Stimulated activated naive CD8-positive, alpha-beta T cell treated with anti-CD3 and anti-CD28 coated beads, Interleukin-15, amount 100 ng/mL, for 72 hours (primary cell): ENCODE measurements at regions not wholly inside any gene's neighbourhood (a gene's known extent, or its start where the extent isn't known, plus 50 kb on each side); places are given as distances from the start of the nearest gene placed in this dataset.

ENCODE experiments used
- ATAC-seq: fragments of 150-1000 bp; cut with Tn5 transposase; 2 replicates; pipeline ENCODE4 v1.10.0; 2021; ENCODE audit warnings: mild to moderate bottlenecking, moderate library complexity
- DNase-seq, 2 donors: peaks; one replicate each; pipeline ENCODE4 v3.0.0; 2021 to 2022
- H3K27ac Mint-ChIP-seq, 2 donors: one replicate each; pipeline ENCODE4 v1.8.0; 2022; ENCODE audit warnings: mild to moderate bottlenecking in 2 of 2, mixed read lengths in 2 of 2, moderate library complexity in 2 of 2
- H3K27me3 Mint-ChIP-seq: one replicate; pipeline ENCODE4 v1.8.0; 2022; ENCODE audit warnings: mixed read lengths
- H3K4me1 Mint-ChIP-seq: one replicate; pipeline ENCODE4 v1.8.0; 2022; ENCODE audit warnings: mild to moderate bottlenecking, mixed read lengths
- H3K4me3 Mint-ChIP-seq, 2 donors: one replicate each; pipeline ENCODE4 v1.8.0; 2022; ENCODE audit warnings: mild to moderate bottlenecking in 2 of 2, mixed read lengths in 2 of 2, moderate library complexity in 1 of 2
- H3K9me3 Mint-ChIP-seq, 2 donors: one replicate each; pipeline ENCODE4 v1.8.0; 2022; ENCODE audit warnings: mixed read lengths in 2 of 2

DNA sequence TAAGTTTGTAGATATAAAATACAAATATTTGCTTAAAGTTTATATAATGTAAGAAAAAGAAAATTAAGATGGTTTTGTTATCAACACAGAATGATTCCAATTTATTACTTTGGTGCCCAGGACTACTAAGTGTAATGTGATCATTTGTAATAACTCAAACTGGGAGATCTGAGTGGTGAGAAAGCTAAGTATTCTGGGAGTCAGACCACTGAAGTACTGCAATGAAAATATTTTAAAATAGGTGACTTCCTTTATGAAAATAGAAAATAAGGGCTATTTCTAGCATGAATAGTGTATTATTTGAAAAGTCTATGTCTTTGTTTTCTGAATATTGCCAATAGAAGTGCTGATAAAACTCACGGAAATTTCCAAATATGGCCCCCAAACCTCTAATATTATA lies 305.6 kb upstream of the MAN1A1 start:
- DNase-seq (no peak), ATAC-seq (no peak)
- H3K4me3 Mint-ChIP-seq, result no peak overlapping the region
- no peaks in the 10 kb centered on the region for H3K9me3 Mint-ChIP-seq
- no peaks in the 10 kb centered on the region for H3K27me3 Mint-ChIP-seq
- H3K4me1 Mint-ChIP-seq, result no peaks in the 10 kb centered on the region
- H3K27ac Mint-ChIP-seq, result no peak overlapping the region

DNA sequence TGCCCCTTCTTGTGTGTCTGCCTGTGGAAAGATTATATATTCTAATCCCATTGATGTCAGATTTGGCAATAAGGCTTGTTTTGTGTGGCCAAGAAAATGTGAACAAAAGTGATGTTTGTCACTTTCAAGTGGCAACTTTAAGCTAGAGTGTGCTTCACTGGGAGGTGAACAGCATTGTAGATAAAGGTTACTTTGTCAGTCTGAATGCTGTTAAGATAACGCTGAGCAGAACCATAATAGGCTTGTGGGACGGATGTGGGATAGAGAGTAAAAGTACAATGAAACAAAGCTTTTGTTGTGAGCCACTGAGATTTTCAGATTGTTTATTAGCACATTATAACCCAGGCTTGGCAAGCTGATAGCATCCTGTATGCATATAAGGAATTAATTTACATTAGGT lies 303.8 kb upstream of the MAN1A1 start:
- ATAC-seq, result no peak
- H3K9me3 Mint-ChIP-seq, result no peaks in the 10 kb centered on the region
- H3K4me1 Mint-ChIP-seq, result no peaks in the 10 kb centered on the region
- no peak overlapping the region for H3K4me3 Mint-ChIP-seq
- DNase-seq, result no peak
- H3K27ac Mint-ChIP-seq, result no peak overlapping the region
- no peaks in the 10 kb centered on the region for H3K27me3 Mint-ChIP-seq

DNA sequence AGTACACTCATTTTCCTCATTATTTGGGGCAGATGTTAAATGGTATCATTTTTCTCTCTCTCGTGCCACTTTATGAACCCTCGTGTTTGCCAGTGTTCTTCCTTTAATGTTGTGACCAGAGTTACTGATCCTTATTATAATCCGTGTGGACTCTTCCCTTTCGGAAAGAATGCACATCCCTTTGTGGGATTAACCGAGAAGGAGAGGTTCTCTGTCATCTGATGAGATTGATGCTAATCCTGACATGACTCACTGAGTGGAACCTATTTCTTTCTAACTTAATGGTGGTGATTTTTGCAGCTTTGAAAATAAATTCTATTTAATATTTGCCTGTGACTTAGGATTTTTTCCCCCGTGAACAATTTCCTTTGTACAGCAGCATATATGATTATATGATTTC lies 300.0 kb upstream of the MAN1A1 start:
- DNase-seq (no peak), ATAC-seq (no peak)
- no peaks in the 10 kb centered on the region for H3K4me1 Mint-ChIP-seq
- no peak overlapping the region for H3K4me3 Mint-ChIP-seq
- no peaks in the 10 kb centered on the region for H3K9me3 Mint-ChIP-seq
- no peak overlapping the region for H3K27ac Mint-ChIP-seq
- no peaks in the 10 kb centered on the region for H3K27me3 Mint-ChIP-seq

DNA sequence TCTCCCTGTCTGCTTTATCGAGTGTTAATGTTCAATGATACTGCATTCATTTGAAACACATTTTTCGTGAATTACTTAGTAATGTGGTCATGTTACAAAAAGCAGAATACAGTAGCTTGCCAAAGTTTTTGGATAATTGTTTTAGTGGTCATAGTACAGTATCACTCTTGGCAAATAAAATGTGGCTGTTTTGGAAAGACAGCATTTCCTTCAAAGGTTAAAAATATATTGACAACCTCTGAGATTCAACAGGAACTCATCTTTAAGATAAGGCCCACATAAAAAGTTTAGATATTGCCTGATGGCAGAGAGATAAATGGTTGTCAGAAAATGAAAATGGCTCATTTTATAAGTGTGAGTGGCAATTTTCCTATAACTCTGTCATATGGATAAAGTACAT lies 297.7 kb upstream of the MAN1A1 start:
- Mint-ChIP-seq H3K27ac (no peak overlapping the region), H3K4me3 (no peak overlapping the region), H3K27me3 (no peaks in the 10 kb centered on the region), H3K9me3 (no peaks in the 10 kb centered on the region), H3K4me1 (no peaks in the 10 kb centered on the region)
- DNase-seq (no peak), ATAC-seq (no peak)

DNA sequence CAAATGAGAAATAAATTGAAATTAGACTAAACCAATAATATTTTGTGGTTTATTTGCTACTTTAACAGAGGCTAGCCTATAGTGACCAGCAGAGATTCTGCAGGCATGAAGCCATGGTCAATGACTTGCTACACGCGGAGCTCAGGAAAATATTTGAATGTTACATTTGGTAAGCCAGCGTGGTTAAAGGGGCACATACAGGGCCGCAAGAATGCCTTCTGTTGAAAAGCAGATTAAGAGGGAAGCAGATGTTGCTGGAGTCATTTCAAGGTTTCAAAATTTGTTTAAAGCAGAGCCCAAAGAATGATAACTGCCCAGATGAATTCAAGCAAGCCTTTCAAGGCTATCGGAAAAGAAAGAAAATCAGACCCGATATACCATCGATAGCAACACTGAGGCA lies 294.3 kb upstream of the MAN1A1 start:
- ATAC-seq, result no peak
- Mint-ChIP-seq H3K9me3 (no peaks in the 10 kb centered on the region), H3K4me1 (no peaks in the 10 kb centered on the region), H3K4me3 (no peak overlapping the region), H3K27ac (no peak overlapping the region), H3K27me3 (no peaks in the 10 kb centered on the region)
- no peak for DNase-seq

DNA sequence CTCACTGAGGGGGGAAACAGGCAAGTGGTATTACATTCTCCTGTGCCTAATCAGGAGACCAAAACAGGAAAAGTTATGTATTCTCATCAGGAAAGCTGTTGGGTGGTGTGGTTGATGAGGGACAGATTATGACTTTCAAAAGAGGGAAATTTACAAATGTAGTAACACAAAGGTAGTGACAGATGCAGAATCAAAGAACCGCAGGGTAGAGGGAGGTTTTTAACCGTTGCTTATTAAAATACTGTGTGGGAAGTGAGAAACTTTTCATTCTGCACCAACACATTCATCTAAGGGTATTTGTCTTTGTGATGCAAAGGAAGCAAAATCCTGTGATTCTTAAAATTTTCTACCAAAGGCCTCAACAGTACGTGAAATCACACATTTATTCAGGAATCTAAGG lies 288.2 kb upstream of the MAN1A1 start:
- Mint-ChIP-seq H3K4me1 (peaks cover 10% of the 10 kb centered on the region), H3K9me3 (no peaks in the 10 kb centered on the region), H3K4me3 (no peak overlapping the region), H3K27me3 (no peaks in the 10 kb centered on the region), H3K27ac (peak overlapping the region in 1 of 2 donors; percentile 63)
- ATAC-seq, result no peak
- no peak for DNase-seq

DNA sequence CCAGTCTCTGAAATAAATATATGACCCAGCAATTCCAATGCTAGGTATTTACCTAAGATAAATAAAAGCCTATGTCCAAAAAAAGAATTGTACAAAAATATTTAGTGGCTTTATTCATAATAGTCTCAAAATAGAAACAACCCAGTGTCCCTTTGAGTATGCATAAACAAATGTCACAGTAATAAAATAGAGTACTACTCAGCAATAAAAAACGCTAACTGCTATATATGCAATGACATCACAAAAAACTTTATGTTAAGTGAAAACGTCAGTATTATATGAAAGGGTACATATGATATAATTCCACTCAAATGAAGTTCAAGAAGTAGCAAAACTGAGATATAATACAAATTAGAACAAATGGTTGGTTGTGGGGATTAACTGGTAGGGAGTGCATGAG lies 286.5 kb upstream of the MAN1A1 start:
- no peak for DNase-seq
- H3K4me1 Mint-ChIP-seq, result peaks cover 10% of the 10 kb centered on the region
- no peaks in the 10 kb centered on the region for H3K9me3 Mint-ChIP-seq
- no peak overlapping the region for H3K4me3 Mint-ChIP-seq
- ATAC-seq, result no peak
- no peak overlapping the region for H3K27ac Mint-ChIP-seq
- no peaks in the 10 kb centered on the region for H3K27me3 Mint-ChIP-seq

DNA sequence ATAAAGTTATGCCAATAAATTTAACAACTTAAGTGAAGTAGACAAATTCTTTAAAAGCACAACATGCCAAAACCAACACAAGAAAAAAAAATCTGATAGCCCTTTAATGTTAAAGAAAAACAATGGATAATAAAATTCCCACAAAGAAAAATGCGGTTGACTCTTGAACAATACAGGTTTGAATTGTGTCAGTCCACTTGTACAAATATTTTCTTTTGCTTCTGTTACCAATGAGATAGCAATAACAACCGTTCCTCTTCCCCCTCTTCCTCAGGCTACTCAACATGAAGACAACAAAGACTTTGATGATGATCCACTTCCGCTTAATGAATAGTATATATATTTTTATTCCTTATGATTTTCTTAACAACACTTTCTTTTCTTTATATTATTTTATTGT lies 283.9 kb upstream of the MAN1A1 start:
- Mint-ChIP-seq H3K9me3 (no peaks in the 10 kb centered on the region), H3K27ac (no peak overlapping the region)

DNA sequence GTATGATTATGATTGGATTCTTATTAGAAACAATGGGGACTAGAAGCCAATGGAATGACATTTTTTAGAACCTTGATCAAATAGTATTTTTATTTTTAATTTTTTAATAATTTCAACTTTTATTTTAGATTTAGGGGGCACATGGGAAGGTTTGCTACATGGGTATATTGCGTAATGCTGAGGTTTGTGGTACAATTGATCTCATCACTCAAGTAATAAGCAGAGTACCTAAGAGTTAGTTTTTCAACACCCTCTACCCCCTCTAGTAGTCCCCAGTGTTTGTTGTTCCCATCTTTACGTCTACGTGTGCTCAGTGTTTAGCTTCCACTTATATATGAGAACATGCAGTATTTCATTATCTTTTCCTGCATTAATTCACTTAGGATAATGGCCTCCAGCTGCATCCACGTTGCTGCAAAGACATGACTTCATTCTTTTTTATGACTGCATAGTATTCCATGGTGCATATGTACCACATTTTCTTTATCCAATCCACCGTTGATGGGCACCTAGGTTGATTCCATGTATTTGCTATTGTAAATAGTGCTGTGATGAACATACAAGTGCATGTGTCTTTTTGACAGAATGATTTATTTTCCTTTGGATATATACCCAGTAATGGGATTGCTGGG lies 281.1 kb upstream of the MAN1A1 start:
- no peaks in the 10 kb centered on the region for H3K4me1 Mint-ChIP-seq
- H3K9me3 Mint-ChIP-seq, result no peaks in the 10 kb centered on the region
- no peak overlapping the region for H3K4me3 Mint-ChIP-seq
- no peaks in the 10 kb centered on the region for H3K27me3 Mint-ChIP-seq
- H3K27ac Mint-ChIP-seq, result no peak overlapping the region
- ATAC-seq, result no peak
- DNase-seq, result no peak

More for the DNA sequence above, 283.9 kb upstream of the MAN1A1 start:
- Mint-ChIP-seq H3K27me3 (no peaks in the 10 kb centered on the region), H3K4me1 (peaks cover 10% of the 10 kb centered on the region), H3K4me3 (no peak overlapping the region)
- no peak for DNase-seq
- ATAC-seq, result no peak

DNA sequence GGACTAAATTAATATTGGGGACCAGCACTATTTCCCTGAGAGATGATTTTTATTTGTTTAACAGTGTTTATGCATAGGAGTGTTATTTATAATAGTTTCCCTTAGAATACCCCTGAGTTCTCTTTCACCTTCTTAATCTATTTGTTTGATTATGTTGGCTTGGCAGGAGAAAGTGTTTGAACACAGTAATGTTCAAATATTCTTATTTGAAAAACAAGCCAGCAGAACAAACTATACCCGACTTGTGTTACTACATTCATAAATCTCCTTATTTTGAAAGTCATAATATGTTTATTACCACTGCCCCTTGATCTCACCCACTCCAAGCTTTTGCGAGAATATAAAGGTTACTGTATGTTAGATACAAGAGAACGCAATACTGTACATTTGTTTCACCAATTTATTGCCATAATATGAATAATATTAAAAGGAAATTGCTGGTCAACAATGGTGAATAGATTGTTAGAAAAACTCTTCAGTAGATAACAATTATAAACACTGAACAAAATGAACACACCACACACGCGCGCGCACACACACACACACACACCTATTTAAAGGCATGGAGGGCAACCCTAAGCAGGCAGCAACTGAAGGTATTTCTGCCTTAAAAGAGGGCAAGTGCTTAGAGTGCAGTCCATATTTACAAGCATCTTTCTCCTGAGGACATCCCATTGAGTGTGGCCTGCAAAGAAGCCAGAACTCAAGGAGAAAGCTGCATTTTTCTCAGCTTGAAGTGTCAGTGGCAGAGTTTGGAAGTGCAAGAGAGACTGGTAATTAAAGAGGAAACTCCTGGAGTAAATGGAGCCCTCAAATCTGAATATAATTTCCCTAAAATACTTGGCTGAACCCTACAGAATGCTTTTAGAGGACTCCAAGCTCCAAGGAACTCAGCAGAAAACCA lies 279.4 kb upstream of the MAN1A1 start:
- no peak for DNase-seq
- H3K4me1 Mint-ChIP-seq, result no peaks in the 10 kb centered on the region
- H3K4me3 Mint-ChIP-seq, result no peak overlapping the region
- H3K27me3 Mint-ChIP-seq, result no peaks in the 10 kb centered on the region
- no peaks in the 10 kb centered on the region for H3K9me3 Mint-ChIP-seq
- ATAC-seq, result no peak
- H3K27ac Mint-ChIP-seq, result peak overlapping the region in 1 of 2 donors; percentile 52

DNA sequence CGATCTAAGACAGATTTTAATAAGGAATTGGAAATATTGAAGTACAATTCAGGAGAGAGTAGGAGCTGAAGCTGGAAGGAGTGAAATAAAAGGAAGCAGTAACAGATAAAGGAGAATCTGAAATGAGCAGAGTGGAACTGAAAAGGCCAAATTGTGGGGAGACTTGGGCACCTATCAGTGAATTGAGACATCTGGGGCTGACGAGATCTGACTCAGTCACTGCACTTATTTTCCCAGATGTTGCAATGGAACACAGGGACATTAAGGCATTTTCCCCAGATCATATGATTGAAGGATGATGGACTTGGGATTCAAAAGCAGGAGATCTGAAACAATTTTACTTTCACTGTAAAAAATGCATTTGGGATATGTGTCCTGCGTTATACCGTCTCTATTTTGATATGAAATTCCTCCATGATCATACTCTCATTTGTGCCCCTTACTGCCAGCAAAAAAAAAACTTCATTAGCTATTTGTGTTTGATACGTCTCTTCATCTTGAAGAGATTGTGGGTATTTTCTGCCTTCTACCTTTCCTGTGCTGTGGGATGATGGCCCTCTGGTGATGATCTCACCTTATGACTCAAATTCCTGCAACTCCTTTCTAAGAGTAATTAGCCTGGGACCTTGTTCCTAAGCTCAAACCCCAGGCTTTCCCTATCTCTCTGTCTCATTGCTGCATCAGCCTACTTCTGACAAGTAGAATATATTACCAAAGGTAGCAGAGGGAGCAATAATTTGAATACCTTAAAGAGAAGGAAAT lies 278.5 kb upstream of the MAN1A1 start:
- H3K4me3 Mint-ChIP-seq, result no peak overlapping the region
- ATAC-seq (no peak), DNase-seq (no peak)
- no peaks in the 10 kb centered on the region for H3K4me1 Mint-ChIP-seq
- H3K27me3 Mint-ChIP-seq, result no peaks in the 10 kb centered on the region
- H3K9me3 Mint-ChIP-seq, result no peaks in the 10 kb centered on the region
- H3K27ac Mint-ChIP-seq, result peak overlapping the region in 1 of 2 donors; percentile 21

DNA sequence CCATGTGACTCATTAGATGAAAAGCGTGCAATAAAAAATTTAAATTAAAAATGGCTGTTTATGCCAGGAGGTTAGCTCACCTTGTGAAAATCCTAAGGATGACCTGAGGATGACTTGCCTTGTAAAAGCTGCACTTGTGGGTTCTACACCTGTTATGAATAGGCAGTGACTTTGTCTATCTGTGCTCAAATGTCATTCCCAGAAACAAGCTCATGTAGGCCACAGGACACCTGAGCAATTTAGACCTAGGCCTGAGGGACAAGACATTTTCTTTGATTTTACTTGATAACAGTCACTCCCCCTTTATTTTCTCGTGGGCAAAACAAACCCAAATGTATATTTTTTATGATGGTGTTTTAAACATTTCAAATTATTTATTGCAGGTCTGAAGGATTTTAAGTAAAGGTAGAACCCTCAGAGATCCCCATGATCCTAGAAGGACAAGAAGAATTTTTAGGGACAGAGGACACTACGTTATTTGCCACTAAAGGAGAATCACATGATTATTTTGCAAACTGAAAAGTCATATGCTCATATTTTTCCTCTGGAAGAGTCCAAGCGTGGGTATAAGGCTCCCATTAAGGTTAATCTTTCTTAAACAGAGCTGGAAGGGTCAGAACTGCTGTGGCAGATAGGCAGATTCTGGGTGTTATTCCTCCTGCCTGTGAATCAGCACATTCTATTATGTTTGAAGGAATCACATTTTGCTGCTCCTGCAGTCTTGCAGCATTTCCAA lies 277.5 kb upstream of the MAN1A1 start:
- Mint-ChIP-seq H3K9me3 (no peaks in the 10 kb centered on the region), H3K27ac (no peak overlapping the region), H3K27me3 (no peaks in the 10 kb centered on the region), H3K4me3 (no peak overlapping the region), H3K4me1 (no peaks in the 10 kb centered on the region)
- DNase-seq (no peak), ATAC-seq (no peak)

DNA sequence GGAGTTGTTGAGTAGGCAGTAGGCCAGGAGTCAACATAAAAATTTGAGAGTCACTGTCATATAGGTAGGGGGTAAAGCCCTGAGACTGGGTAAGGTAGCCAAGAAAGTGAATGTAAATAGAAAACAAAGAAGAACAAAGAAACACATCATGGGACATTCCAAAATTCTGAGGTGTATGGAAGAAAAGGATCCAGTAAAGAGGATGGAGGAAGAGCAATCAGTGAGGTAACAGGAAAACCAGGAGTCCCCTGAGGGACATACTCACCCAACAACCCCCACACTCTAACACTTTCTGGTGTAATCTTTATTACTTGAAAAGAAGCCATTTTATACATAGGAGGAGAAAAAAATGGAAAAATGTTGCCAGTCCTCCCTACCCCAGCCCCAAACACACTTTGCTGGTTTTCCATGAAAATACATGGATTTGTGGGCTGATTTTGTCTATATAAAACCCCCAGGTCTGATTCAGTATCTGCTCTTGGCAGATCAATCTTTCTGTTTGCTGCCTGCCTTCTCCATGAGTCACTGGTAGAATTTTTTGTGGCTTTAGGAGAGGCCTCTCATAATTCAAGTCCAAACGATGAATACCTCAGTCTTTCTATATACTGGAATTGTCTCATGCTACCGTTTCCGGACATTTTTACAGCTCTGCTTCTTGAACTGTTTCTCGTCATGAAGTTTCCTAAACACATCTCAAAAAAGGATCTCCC lies 271.4 kb upstream of the MAN1A1 start:
- ATAC-seq (no peak), DNase-seq (no peak)
- Mint-ChIP-seq H3K9me3 (peaks cover 0 to 8% of the 10 kb centered on the region in 2 donors), H3K27me3 (no peaks in the 10 kb centered on the region), H3K4me1 (no peaks in the 10 kb centered on the region), H3K4me3 (no peak overlapping the region), H3K27ac (no peak overlapping the region)

DNA sequence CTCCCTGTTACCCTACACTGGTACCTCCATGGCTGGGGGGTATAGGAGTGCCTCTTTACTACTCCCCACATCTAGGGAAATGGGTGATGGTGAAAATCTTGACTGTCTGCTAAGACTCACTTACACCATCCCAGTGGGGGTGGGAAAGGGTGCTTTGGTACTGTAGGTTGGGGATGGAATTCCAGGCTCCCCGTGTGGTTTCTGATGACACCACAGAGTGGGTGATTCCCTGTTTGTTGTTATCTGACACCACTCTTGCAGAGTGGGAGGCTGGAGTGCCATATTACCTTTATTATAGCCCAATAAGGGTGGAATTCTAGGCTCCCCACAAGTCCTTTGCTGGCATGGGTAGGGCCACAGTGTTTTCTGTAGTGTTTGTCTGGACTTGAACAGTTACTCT lies 264.6 kb upstream of the MAN1A1 start:
- DNase-seq, result no peak
- Mint-ChIP-seq H3K27ac (no peak overlapping the region), H3K27me3 (no peaks in the 10 kb centered on the region), H3K9me3 (no peaks in the 10 kb centered on the region), H3K4me1 (peaks cover under 1% of the 10 kb centered on the region), H3K4me3 (no peak overlapping the region)
- no peak for ATAC-seq

DNA sequence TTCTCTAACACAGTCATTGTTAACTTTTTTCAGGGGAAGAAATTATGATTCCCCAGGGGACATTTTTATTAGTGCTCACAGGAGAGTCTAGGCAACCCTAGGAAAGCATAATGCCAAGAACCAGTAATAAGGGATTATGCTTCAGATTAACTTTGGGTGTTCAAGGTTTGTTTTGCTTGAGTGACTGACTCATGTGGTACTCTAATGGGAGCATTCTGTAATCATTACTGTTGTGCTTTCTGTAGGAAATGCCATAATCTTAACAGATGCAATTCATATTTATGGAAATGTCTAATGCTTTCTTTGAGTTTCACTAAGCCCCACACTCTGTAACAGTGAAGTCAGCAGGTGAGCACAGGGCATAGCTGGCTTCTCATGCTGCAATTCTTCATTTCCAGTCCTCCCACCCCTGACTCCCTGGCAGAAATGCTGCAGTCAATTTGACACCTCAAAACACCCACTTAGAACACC lies 263.4 kb upstream of the MAN1A1 start:
- H3K4me3 Mint-ChIP-seq, result no peak overlapping the region
- no peak overlapping the region for H3K27ac Mint-ChIP-seq
- DNase-seq (no peak), ATAC-seq (no peak)
- no peaks in the 10 kb centered on the region for H3K9me3 Mint-ChIP-seq
- H3K27me3 Mint-ChIP-seq, result no peaks in the 10 kb centered on the region
- peaks cover 4% of the 10 kb centered on the region for H3K4me1 Mint-ChIP-seq
